ENCODE measurements at regions not wholly inside any gene's neighbourhood (a gene's known extent, or its start where the extent isn't known, plus 50 kb on each side); places are given as distances from the start of the nearest gene placed in this dataset.
"Not testable (repeated sequence)": the region's sequence is repeated elsewhere in the genome, so short reads cannot be mapped to it uniquely, and the experiment has no call there.

GRCh38 chr20:12201289-12201991 lies 283.7 kb downstream of the BTBD3 start:
- no peak for DNase-seq (ENCODE audit: low spot score)

GRCh38 chr20:12203399-12203798 lies 285.7 kb downstream of the BTBD3 start:
- DNase-seq (ENCODE audit: low spot score), result no peak

- DNase-seq (ENCODE audit: low spot score), result no peak
These were observed 286.3 kb downstream of the BTBD3 start for GRCh38 chr20:12203981-12204380.

GRCh38 chr20:12207875-12208274 lies 290.2 kb downstream of the BTBD3 start:
- no peak for DNase-seq (ENCODE audit: low spot score)

DNA sequence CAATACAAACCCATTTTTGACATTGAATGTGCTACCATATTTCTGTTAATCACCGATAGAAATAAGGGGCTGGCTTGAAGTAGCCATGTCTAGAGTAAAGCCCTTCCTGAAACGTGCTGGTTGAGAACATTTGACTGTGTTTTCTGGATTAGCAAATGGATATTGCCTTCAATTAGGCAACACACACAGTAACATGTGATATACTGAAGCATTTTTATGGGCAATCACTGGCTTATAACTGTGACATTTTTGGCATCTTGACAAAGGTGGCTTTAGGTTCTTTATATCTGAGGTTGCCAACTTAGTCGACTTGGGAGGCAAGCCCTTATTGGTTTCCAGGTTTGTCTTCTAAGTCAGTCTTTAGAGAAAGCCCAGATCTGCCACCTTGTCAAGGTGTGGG lies 292.9 kb downstream of the BTBD3 start:
- no peak for DNase-seq (ENCODE audit: low spot score)

- DNase-seq (ENCODE audit: low spot score), result no peak
These were observed 293.7 kb downstream of the BTBD3 start for GRCh38 chr20:12211361-12211760.

DNA sequence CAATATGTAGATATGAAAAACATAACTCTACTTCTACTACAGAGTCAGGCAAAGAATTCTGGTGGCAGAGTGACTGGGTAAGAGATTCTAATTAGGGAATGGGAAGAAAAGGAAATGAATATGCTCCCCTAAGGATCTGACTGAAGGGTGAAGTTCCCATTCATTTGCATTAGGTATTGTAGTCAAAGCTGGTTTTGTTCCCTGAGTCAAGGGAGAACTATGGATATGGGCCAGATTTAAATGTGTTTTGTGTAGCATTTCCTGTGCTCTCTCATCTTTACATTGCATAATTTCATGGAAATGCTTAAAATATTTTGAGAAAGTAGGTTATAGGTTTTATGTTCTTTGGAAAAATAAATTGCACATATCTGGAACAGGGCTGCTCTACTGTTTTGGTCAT lies 299.7 kb downstream of the BTBD3 start:
- DNase-seq (ENCODE audit: low spot score), result no peak

DNA sequence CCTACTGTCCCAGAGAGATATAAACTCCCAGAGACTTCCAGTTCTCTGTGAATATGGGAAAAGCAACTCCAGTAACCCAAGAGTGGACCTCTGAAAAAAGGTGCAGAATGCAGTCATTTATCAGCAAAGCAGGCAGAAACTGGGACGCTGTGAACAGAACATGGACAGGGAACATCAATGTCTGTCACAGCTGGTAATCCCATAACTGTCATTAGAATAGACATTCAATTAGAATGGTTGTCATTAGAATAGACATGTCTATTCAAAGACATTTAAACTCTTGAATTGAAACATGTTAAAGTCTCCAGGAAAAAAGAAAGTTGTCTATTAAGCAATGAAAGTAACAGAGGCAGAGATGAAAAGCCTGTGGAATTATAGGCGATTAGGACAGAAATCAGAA lies 302.1 kb downstream of the BTBD3 start:
- DNase-seq (ENCODE audit: low spot score), result no peak

DNA sequence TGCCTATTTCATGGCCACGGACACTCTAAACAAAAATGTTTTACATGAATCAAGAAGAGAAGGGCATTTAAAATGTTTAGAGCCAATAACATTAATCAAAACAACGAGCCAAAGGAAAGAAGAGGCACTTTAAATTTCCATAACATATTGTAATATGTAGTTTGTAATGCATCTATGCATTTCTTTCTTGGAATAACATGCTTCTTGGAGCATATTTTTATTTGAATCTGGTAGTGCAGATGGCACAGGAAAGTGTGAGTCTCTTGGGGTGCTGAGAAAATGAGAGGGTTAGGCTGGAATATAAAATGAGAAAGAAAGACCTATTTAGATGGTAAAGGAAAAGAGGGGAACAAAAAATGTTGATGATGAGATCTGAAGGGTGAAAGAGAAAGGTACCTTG lies 305.4 kb downstream of the BTBD3 start:
- DNase-seq (ENCODE audit: low spot score), result no peak

DNA sequence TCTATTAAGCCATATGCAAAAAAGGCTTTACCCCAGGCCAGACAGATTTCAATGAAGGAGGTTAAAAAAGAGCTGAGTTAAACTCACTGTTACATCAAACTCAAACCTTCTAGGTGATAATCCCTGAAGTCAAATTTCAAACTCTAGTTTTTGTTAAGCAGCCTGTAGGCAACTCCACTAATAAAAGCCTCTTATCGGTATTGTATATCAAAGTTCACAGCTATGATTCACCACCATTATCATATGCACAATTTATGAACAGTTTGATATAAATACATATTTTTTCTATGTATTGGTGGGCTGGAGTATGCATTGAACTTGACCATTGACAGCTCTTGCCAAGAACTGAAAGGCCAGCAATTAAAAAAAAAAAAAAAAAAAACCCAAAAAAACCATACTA lies 308.2 kb downstream of the BTBD3 start:
- no peak for DNase-seq (ENCODE audit: low spot score)

DNA sequence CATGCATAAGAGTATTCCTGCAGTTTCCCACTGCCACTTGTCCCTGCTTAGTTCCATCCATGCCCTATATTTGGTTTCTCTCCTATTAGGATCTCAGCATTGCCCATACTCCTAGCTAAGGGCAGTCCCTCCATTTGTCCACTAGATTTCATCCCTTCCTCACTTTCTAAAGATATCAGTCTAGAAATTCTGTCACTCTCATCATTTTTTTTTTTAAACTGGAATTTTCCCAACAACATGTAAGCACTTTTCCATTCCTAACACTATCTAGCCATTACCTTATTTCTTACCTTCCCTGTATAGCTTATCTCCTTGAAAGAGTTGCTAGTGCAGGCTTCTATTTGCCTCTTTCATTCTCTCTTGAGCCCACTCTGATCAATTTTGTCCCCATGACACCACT lies 312.2 kb downstream of the BTBD3 start:
- DNase-seq (ENCODE audit: low spot score), result no peak

- no peak for DNase-seq (ENCODE audit: low spot score)
These were observed 320.1 kb downstream of the BTBD3 start for GRCh38 chr20:12237772-12238171.

DNA sequence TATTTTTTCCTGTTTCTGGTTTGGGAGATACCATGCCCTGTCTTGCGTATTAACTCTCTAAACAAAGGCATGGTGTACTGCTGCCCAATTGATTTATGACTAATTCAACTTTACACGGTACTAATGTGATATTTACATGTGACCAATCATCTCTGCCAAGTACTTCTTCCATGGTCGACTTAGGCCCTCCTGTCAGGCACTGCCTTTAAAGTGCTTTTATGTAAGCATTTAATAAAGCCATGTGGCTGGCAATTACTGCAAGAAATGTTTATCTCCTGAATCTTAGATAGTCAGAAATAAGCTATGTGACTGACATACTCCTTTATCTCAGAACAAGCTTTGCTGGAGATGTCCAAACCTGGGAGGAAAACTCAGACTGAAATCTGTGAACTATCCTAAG lies 323.4 kb downstream of the BTBD3 start:
- DNase-seq (ENCODE audit: low spot score), result no peak

DNA sequence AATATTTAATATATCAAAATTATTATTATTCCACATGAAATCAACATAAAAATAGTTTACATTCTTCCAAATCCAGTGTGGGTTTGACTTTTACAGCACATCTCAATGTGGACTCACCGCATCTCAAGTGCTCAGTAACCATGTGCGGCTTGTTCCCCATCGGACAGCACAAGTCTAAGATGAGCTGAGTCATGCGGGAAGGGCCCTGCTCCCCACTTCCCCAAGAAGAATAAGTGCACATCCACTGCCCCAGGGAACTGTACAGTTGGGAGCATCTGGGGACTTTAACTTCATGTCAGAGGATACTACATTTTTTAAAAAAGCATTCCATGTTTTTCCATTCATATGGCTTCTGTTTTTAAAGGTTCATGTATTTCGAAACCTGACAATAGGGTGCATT lies 325.6 kb downstream of the BTBD3 start:
- DNase-seq (ENCODE audit: low spot score), result no peak

DNA sequence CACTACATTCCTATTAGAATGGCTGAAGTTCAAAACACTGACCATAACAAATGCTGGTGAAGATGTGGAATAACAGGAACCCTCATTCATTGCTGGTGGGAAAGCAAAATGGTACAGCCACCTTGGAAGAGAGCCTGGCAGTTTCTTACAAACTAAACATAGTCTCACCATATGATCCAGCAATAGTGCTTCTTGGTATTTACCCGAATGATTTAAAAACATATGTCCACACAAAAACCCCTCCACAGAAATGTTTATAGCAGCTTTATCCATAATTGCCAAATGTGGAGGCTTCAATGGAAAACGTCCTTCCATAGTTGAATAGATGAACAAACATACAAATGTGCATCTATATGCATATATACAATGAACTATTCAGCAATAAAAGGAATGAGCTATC lies 330.8 kb downstream of the BTBD3 start:
- DNase-seq (ENCODE audit: low spot score), result no peak

DNA sequence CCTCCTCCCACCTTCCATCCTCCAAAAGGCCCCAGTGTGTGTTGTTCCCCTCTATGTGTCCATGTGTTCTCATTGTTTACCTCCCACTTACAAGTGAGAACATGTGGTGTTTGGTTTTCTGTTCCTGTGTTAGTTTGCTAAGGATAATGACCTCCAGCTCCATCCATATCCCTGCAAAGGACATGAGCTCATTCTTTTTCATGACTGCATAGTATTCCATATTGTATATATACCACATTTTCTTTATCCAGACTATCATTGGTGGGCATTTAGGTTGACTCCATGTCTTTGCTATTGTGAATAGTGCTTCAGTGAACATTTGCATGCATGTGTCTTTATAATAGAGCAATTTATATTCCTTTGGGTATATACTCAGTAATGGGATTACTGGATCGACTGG lies 333.0 kb downstream of the BTBD3 start:
- not testable (repeated sequence) for DNase-seq (ENCODE audit: low spot score)

DNA sequence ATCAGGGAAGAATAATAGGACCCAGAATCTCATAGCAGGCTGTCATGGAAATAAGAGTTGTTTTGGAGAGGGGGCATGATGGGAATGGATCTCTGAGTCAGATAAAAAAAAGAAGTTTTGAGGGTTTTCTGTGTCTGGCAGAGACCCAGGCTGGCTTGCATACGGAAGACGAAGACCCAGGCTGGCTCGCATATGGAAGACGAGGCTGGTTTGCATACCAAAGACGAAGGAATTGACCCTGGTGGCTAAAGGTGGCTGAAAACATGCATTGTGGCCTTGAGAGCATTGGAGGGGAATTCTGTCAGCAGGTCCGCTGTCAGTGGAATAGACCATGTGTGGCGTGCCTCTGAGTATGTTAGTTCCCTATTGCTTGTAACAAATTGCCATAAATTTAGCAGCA lies 335.1 kb downstream of the BTBD3 start:
- no peak for DNase-seq (ENCODE audit: low spot score)

DNA sequence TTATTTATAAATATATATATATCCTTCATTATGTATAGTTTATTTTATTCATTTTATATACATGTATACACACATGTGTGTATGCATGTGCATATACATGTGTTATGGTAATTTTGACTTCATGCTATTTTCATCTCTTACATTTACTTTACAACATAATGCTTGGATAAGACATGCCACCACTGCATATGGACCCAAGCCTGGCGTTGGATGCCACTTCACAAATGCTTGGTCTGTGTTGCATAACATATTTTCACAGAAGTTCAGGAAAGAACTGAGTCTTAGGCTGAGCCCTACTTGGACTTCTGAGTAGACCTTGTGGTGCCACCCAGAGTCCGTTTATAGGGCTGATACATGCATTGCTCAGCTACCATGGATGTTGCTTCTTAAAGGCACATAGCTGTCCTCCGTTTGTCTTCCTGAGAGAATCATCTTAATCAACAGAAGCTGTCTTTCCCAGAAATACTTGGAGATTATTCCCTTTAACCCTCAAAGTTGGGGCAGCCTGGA lies 337.8 kb downstream of the BTBD3 start:
- no peak for DNase-seq (ENCODE audit: low spot score)

DNA sequence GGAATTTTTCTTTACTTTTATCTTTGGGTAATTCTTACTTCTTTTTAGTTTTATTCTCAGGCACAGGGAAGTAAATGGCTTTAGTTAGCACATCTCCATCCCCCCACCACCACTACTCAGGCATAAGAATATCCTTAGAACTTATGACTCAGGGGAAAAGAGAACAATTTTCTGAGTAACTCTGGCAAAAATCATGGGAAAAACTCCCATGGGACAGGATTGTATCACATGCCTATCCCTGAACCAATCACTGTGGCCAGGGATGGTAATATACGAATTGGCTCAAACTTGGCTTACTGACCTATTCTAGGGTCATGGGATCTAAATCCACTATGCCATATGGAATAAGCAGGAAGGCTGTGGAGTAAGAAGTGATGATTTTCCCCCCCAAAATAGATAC lies 339.1 kb downstream of the BTBD3 start:
- no peak for DNase-seq (ENCODE audit: low spot score)

DNA sequence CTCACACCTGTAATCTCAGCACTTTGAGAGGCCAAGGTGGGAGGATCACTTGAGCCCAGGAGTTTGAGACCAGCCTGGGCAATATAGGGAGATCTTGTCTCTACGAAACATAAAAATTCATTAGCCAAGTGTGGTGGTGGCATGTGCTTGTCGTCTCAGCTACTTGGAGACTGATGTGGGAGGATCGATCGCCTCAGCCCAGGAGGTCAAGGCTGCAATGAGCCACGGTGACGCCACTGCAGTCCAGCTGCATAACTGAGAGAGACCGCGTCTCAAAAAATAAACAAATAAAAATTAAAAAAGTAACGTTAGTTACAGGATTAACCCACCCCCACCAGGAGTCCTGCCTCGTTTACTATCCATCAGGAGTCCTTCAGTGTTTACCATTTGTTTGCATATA lies 345.1 kb downstream of the BTBD3 start:
- DNase-seq (ENCODE audit: low spot score), result no peak

DNA sequence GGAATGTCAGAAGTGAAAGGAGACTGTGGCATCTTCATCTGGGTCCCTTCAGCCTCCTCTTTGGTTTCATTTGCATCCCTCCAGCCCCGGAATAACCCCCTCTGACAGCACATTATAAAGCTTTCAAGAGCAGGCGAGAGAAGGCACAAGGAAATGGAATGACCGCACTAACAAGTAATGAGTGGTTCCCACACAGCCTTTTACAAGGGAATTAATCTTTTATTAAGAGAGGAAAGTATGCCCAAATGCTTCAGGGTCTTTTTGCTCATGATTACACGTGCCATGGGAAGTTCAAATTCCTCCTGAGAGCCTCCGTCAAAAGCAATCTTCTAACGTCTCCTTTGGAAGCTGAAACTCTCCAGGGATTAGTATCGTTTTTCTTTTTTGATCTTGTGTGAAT lies 347.0 kb downstream of the BTBD3 start:
- DNase-seq (ENCODE audit: low spot score), result no peak

GRCh38 chr20:12265662-12266061 lies 348.0 kb downstream of the BTBD3 start:
- DNase-seq (ENCODE audit: low spot score), result no peak

- DNase-seq (ENCODE audit: low spot score), result no peak
These were observed 351.9 kb downstream of the BTBD3 start for GRCh38 chr20:12269579-12269978.

- DNase-seq (ENCODE audit: low spot score), result no peak
These were observed 353.2 kb downstream of the BTBD3 start for GRCh38 chr20:12270863-12271262.

Data from left forelimb (tissue), 1 donor.